HG03097 (cell line): ENCODE measurements at regions not wholly inside any gene's neighbourhood (a gene's known extent, or its start where the extent isn't known, plus 50 kb on each side); places are given as distances from the start of the nearest gene placed in this dataset.
"Not testable (repeated sequence)": the region's sequence is repeated elsewhere in the genome, so short reads cannot be mapped to it uniquely, and the experiment has no call there.

ENCODE experiments used
- ATAC-seq: cut with Tn5 transposase; IDR thresholded peaks from one replicate; pipeline ENCODE4 v1.9.1; 2021; ENCODE audit not compliant: unreplicated experiment, low FRiP score

DNA sequence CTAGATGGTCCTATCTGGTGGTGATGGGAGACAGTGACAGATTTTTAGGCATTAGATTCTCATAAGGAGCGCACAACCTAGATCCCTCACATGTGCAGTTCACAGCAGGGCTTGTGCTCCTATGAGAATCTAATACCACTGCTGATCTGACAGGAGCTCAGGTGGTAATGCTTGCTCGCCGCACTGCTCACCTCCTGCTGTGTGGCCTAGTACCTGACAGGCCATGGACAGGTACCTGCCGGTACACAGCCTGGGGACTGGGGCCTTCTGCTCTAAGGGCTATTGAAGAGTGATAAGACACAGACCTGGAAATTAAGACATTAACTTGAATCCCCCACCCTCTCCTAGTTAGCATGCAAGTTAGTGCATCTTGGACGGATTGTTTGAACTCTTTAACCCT, 64.4 kb downstream of the KLRB1 start:
- ATAC-seq, result not testable (repeated sequence)

DNA sequence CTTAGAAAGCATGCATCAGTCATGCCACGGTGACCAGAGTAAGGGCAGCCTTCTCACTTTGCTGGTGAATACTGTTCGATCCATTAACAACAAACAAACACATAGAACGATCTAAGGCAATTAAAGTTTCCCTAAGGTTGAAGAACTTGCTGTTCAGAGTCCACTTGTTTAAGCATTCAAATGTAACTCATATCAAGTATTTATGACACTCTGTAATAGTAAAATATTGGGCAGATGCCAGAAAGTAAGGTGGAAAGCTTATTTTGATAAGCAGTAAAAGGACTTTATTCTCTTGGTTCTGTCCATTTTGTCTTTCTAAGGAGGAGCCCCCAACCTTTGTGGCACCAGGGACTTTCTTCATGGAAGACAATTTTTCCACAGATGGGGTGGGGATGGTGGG, 64.9 kb downstream of the KLRB1 start:
- not testable (repeated sequence) for ATAC-seq

DNA sequence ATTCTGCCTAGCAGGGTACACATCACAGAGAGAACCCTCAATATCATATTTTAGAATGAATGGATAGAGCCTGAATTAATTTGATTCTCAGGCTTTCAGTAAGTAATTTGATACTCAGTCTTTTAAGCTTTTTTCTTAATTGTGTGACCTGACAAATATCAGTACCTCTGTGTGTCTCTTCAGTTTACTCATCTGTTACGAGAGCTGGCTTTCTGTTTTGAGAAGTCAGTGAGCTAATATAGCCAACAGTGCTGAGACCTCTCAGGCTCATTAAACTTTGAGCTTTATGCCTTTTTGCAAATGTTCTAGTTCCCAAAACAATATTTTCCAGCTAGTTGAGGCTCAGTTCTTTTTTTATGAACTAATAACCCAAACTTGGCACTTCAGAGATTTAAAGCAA, 91.8 kb downstream of the KLRB1 start:
- ATAC-seq, result not testable (repeated sequence)

DNA sequence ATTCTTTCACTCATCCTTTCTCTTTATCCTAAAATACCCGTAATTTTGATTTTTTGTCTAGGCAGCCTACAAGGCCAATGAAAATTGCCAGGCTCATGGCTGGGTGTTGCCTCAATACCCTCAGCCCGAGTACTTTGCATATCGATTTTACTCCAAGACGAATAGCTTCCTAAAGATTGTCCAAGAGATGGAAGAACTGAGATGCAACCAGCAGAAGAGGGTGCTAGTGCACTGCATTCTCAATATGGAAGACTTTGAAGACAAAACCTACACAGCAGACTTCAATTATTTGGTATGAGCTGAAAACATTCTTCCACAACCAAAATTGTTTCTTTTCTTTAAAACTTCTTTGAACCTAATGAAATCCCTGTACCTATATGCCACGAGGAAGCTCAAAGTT, 95.0 kb downstream of the KLRB1 start:
- not testable (repeated sequence) for ATAC-seq

DNA sequence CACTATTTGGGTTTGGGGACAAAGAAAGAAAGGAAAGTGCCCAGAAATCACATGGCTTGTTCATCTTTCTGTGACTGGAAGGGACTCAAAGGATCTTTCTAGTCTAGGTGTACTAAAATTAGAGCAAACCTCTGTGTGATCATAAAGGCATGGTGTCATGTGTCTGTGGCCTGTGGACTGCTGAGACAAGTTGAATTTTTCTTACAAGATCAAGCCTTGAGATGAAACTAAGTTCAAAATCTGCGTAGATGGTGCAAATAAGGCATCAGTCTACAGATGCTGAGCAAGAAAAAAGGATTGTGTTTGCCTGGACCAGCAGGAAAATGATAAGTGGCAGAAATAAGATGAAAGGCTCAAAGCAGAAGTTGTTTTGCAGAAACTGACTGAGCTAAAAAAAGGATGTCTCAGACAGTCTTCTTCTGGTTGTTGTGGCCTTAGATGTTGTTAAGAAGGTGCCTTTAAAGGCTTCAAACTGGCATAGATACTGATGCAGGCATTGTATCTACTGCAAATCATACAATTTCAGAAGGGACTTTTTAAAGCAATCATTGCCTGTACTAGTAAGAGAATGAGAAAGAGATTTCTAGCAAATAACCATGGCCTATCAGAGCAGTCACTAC, 97.2 kb downstream of the KLRB1 start:
- ATAC-seq, result not testable (repeated sequence)

DNA sequence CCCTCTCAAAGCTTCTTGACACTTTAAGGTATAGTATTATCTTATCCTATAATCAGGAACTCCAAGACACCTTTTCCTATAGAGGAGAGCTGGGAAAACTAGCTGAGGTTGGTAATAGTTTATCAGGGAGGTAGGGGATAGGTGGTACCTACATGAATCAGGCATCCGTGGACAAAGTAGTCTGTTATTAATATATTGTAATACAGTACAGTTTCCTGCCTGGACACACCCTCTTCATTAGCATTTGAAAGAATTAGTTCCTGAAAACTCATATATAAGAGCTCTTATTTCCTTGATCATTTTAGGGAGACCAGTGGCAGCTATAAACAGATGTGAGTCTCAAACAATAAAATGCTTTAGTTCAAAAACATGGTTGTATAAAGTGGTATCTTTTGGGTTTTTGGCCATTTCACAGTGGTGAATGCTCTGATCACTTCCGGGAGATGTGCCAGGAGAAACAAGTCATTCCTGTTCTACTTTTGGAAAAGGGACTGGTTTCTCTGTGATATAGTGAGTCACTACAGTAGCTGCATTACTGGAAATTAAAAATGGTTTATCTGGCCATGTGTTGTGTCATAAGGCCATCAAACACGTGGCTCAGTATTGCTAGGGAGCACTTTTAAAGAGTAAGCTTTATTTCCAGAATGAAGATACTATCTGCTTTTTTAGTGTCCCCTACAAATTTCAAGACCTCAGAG, 98.1 kb downstream of the KLRB1 start:
- no peak for ATAC-seq

DNA sequence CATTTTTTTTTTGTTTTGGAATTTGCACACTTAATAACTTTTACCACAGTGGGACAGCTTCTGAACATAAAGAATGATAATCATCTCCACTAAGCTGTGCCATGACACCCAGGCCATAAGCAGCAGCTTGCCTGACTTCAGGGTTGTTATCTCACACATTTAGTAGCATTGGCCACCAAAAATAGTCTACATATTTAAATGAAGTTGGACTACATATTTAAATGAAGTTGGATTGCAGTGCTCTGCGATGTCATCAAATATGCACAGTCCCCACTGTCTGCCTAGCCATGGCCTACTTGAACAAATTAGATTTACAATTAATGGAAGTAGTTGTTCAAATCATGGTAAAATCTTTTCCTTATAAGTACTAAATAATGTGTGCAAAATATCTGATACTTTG, 101.0 kb downstream of the KLRB1 start:
- ATAC-seq, result no peak

DNA sequence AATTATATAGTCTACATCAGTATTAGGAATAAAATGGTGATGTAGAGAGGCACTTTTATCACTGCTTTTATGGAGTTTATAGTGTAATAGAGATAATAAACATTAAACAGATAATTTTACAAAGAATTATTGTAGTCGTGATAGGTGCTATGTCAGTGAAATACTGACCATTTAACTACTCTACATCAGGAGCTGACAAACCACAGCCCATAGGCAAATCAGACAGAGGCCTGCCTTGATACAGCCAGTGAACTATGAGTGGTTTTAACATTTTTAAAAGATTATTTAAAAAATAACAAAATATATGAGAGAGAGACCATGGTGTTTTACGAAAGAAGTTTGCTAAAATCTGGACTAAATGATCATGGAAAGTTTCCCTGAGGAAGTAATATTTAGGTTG, 104.3 kb downstream of the KLRB1 start:
- not testable (repeated sequence) for ATAC-seq

DNA sequence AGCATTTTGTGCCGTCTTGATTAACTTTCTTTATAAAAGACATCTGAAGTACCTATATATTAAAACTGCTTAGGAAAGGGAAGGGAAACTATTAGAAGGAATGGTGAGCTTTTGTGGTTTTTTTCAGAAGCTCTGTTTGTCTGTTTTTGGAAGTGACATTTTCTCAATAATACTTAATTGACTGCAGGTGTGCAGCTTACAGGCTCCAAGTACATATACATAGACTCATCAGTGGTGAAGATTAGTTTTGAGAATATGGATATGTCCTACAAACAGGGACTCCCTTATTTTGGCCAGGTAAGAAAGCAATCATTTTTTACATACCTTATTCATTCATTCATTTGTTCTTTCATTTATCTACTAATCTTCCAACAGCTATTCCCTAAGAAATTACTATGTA, 104.9 kb downstream of the KLRB1 start:
- not testable (repeated sequence) for ATAC-seq

DNA sequence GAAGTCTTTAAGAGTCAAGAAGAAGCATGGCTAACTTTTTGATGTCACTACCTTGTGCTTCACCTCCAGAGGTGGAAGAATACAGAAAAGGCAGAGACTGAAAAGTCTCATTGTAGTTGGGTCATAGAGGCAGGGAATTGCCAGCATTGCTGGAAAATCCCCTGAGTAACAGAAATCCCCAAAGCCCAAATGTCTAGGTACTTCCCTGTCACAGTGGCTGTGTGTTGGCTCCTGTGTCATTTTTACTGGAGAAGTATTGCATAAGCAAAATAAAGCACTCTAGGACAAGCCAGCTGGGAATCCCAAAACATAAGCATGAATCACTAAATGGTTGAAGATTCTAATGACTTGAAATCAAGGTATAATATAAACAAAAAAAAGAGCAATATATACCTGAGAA, 114.4 kb downstream of the KLRB1 start:
- ATAC-seq, result not testable (repeated sequence)

DNA sequence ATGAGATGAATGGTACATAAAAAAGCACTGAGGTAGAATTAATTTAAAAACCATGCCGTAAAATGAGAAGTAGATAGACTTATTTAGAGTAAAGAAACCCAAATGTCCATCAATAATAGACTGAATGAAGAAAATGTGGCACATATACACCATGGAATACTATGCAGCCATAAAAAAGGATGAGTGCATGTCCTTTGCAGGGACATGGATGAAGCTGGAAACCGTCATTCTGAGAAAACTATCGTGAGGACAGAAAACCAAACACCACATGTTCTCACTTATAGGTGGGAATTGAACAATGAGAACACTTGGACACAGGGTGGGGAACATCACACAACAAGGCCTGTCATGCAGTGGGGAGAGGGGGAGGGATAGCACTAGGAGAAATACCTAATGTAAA, 126.4 kb downstream of the KLRB1 start:
- not testable (repeated sequence) for ATAC-seq

DNA sequence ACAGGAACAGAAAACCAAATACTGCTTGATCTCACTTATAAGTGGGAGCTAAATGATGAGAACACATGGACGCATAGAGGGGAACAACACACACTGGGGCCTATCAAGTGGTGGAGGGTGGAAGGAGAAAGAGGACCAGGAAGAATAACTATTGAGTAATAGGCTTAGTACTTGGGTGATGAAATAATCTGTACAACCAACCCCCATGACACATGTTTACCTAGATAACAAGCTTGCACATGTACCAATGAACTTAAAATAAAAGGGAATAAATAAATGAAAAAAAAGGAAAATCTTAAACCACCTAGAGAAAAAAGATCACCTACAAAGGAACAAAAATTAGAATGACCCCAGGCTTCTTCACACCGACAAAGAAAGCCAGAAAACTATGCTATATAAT, 133.5 kb downstream of the KLRB1 start:
- not testable (repeated sequence) for ATAC-seq

DNA sequence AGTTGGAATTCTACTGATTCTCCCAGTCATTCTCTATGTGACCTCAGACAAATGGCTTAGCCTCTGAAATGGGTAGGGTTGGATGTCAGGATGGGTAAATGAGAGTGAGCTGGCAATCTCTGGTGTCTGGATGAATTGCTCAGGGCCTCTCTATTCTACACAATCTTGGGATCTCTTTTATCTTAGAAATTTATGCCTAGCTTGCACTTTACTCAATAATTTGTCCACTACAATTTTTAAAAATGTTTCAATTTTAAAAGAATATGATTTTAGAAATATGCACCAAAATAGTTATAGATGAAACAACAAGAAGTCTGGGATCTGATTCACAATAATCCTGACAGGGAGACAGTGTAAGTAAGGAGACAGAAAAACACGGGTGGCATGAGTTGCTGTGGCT, 134.1 kb downstream of the KLRB1 start:
- ATAC-seq, result not testable (repeated sequence)

DNA sequence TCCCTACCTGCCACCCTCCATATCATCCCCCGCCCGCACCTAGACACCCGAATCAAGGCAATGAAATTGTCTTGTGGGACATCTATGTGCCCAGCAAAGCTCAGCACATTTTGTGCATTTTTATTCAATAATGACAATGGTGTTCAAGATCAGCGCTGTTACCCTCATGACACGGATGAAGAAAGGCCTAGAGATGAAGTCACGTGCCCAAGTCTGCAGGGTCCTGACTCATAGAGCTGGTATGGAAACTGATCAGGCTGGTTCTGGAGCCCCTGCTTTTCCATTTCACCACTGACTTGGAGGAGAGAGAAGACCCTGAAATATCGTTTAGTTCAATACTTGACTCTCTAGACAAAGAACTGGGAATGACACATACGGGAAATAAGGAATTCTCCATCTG, 136.2 kb downstream of the KLRB1 start:
- ATAC-seq, result not testable (repeated sequence)

DNA sequence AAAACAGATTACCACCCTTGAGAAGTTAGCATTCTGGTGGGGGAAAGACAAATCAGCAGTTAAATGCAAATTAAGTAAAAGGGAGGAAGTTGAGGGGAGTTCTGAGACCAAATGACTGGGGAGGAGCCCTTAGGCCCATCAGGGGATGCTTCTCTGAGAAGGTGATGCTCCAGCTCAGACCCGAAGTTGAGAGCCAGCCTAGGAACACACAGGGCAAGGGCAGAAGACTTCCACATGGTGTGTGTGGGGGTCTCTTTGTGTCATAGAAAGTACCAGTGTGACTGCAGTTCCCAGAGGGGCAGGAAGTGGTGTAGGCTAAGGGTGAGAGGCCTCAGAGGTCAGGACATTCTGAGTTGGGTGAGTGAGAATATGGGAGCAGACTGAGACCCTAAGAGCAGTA, 137.3 kb downstream of the KLRB1 start:
- not testable (repeated sequence) for ATAC-seq

DNA sequence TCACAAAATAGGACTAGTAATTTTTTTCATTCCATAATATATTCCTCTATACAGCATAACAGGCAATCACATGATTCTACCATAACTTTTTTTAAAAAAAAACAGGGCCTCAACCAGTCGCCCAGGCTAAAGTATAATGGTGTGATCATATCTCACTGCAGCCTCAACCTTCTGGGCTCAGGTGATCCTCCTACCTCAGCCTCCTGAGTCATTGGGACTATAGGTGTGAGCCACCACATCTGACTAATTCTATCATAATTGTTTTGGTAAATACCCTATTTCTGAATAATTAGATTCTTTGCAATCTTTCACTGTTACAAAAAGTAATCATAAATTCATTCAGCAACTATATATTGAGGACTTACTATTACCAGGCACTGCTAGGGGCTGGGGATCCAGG, 137.8 kb downstream of the KLRB1 start:
- ATAC-seq, result not testable (repeated sequence)

DNA sequence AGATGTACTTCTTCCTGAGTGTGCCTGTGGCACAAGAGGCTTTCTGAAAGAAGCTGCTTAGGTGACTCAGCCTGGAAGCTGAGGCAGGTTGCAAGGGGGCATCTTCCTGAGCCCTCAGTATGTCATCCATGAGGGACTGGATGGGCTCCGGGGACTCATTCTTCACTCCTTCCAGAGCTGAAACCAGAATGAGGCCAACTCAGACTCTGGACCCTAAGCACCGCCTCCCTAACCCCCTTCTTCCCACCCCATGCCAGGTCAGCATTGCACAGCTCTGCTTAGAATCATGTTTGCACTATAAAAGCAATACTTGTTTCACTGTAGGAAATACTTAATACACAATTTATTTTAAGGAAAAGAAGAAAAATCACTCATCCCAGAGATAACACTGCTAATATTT, 138.3 kb downstream of the KLRB1 start:
- not testable (repeated sequence) for ATAC-seq

DNA sequence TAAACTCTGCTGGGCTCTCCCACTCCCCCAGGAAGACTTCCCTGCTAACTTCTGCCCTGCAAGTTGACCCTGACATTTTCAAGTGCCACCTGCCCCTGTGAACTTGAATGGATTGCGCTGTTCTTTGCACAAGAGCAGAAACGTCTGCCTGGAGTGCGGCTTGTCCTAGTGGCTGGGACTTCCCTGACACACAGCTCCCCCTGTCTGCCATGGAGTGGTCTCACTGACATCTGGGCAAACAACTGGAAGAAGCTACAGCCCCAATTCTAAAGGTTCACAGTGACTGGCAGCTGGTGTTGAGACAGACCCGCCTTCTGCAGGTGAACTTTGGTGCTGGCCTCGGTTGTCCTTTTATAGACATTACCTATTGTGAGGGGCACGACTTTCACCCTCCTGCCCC, 138.7 kb downstream of the KLRB1 start:
- not testable (repeated sequence) for ATAC-seq

DNA sequence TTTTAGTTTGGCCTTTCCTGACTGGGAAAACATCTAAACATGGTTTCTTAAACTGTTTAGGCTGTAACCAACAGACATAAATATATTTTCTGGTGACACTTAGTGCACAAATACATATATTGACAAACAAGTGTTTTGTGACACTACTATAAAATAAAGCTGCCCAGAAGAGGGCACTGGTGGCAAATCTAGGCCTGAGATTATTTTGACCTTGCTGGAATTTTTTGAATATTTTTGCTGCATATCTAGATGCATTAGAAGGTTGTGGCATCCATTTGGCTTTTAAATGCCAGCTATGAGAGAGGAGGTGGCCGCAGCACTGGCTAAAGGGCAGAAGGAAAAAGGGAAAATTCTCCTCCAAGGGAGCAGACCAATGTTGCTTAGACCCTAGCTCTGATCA, 139.6 kb downstream of the KLRB1 start:
- not testable (repeated sequence) for ATAC-seq

DNA sequence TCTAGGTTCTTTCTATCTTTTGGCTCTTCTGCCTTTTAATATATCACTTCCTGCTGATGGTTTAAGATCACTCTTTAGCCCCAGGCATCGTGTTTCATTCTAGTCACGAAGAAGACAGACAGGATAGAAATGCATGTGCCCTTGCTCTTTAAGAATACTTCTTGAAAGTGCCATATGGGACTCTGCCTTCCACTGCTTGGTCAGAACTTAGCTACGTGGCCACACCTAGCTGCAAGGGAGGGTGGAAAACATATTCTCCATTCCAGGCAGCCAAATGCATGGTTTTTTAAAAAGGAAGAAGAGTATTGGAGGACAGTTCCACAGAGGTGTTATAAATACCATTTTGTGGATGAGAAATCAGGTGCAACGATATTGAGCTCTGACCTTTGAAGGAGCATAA, 143.3 kb downstream of the KLRB1 start:
- no peak for ATAC-seq

DNA sequence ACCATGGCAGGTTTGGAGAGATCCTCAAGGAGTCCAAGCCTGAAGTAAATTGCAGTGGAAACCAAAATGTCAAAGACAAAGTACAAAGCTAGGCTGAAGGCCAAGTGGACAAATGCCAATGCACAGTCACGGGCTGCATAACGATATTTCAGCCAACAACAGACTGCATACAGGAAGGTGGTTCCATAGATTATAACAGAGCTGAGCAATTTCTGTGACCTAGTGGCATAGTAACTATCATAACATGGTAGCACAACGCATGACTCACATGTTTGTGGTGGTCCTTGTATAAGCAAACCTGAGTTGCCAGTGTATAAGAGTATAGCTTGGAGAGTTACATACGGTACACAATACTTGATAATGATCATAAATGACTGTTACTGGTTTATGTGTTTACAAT, 152.2 kb downstream of the KLRB1 start:
- not testable (repeated sequence) for ATAC-seq

DNA sequence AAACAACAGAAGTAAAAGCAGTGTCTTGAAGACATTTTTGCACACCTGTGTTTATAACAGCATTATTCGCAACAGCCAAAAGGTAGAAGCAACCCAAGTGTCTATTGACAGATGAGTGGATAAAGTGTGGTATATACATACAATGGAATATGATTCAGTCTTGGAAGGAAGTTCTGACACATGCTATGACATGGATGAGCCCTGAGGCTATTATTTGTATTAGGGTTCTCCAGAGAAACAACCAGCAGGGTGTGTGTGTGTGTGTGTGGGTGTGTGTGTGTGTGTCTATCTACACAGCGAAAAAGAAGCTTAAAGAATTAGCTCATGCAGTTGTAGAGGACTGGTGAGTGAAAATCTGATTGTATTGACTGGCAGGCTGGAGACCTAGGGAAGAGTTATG, 153.7 kb downstream of the KLRB1 start:
- ATAC-seq, result not testable (repeated sequence)
